H1 (cell line): ENCODE measurements at regions not wholly inside any gene's neighbourhood (a gene's known extent, or its start where the extent isn't known, plus 50 kb on each side); places are given as distances from the start of the nearest gene placed in this dataset.

Experiments
- CHD7 ChIP-seq: fragments of 300-600 bp; sonication (generic); IDR thresholded peaks from 2 replicates; pipeline ENCODE4 v1.7.1; 2012; ENCODE audit warnings: low read length, moderate library complexity, mild to moderate bottlenecking, inconsistent platforms; ENCODE audit not compliant: insufficient replicate concordance
- CTCF ChIP-seq, 3 experiments: IDR thresholded peaks; 1 replicate in 2 of 3; 2 replicates in 1 of 3; pipeline versions ENCODE4 v1.5.1 to v1.6.1; 2011; ENCODE audit warnings: low read length in 3 of 3, mild to moderate bottlenecking in 3 of 3, inconsistent platforms in 2 of 3, low read depth in 1 of 3, moderate library complexity in 1 of 3; ENCODE audit not compliant: insufficient read depth in 1 of 3; ENCODE audit errors: control extremely low read depth in 1 of 3
- JUND ChIP-seq: IDR thresholded peaks from 2 replicates; pipeline ENCODE4 v1.6.1; 2011; ENCODE audit warnings: mild to moderate bottlenecking, improper control_type of control experiment, low read length
- MAFK ChIP-seq: IDR thresholded peaks from 2 replicates; pipeline ENCODE4 v1.6.1; 2012; ENCODE audit warnings: low read depth, mild to moderate bottlenecking, improper control_type of control experiment, low read length
- RFX5 ChIP-seq: IDR thresholded peaks from 2 replicates; pipeline ENCODE4 v1.6.1; 2011; ENCODE audit warnings: low read depth, low read length, improper control_type of control experiment, borderline replicate concordance
- SRF ChIP-seq: IDR thresholded peaks from 2 replicates; pipeline ENCODE4 v1.6.1; 2011; ENCODE audit warnings: mild to moderate bottlenecking, low read depth, low read length, moderate library complexity
- YY1 ChIP-seq: IDR thresholded peaks from 2 replicates; pipeline ENCODE4 v1.6.1; 2011; ENCODE audit warnings: low read depth, mild to moderate bottlenecking, low read length

- no peak for TF ChIP-seq CTCF (IDR thresholded peaks at IDR 0.05; ENCODE audit: control extremely low read depth in 1 of 3, insufficient read depth in 1 of 3, low read depth in 1 of 3, low read length in 3 of 3)
- no peak for TF ChIP-seq YY1
- TF ChIP-seq JUND = no peak
- TF ChIP-seq MAFK = no peak
- no peak for TF ChIP-seq SRF
- no peak for TF ChIP-seq RFX5
- TF ChIP-seq CHD7 = no peak
Observed at GRCh38 chr22:34620832-34621231, 445.1 kb upstream of the ISX start.
